ENCODE measurements at regions not wholly inside any gene's neighbourhood (a gene's known extent, or its start where the extent isn't known, plus 50 kb on each side); places are given as distances from the start of the nearest gene placed in this dataset.
"Not testable (repeated sequence)": the region's sequence is repeated elsewhere in the genome, so short reads cannot be mapped to it uniquely, and the experiment has no call there.

GRCh38 chr12:74250891-74251290 lies 286.7 kb upstream of the ATXN7L3B start:
- Histone ChIP-seq H2AFZ (ENCODE audit: control insufficient read depth, low read length) (no peak overlapping the region), H3K4me1 (ENCODE audit: control insufficient read depth, extremely low read depth, insufficient read depth, low read length) (no peaks in the 10 kb centered on the region), H3K79me2 (ENCODE audit: control insufficient read depth, insufficient read depth, low read length) (no peaks in the 10 kb centered on the region), H3K9me3 (ENCODE audit: control insufficient read depth, low read depth, low read length) (no peaks in the 10 kb centered on the region), H3K36me3 (ENCODE audit: control insufficient read depth in 2 of 2, extremely low read depth in 1 of 2, insufficient read depth in 2 of 2, low read length in 2 of 2) (no peaks in the 10 kb centered on the region), H3K4me3 (ENCODE audit: control insufficient read depth in 2 of 3, extremely low read depth in 1 of 3, insufficient read depth in 2 of 3, low read depth in 1 of 3, low read length in 3 of 3) (no peak overlapping the region), H4K20me1 (ENCODE audit: control insufficient read depth, extremely low read depth, insufficient read depth, low read length) (no peaks in the 10 kb centered on the region), H3K9ac (ENCODE audit: control insufficient read depth, extremely low read depth, insufficient read depth, low read length) (no peak overlapping the region), H3K27me3 (ENCODE audit: control insufficient read depth, extremely low read depth, insufficient read depth, low read length) (no peaks in the 10 kb centered on the region), H3K4me2 (ENCODE audit: control insufficient read depth, extremely low read depth, insufficient read depth, low read depth, low read length) (no peak overlapping the region), H3K9me1 (ENCODE audit: control insufficient read depth, extremely low read depth, insufficient read depth, low read length) (no peaks in the 10 kb centered on the region), H3K27ac (ENCODE audit: control insufficient read depth, insufficient read depth, low read length) (no peak overlapping the region)
- TF ChIP-seq CTCF (optimal IDR thresholded peaks at IDR 0.05 in 1 of 3, IDR thresholded peaks at IDR 0.05 in 1 of 3, conservative IDR thresholded peaks at IDR 0.05 in 1 of 3; ENCODE audit: extremely low read depth in 1 of 3, insufficient read depth in 2 of 3, low read length in 3 of 3) (no peak), EZH2 (IDR thresholded peaks at IDR 0.05; ENCODE audit: low read length) (no peak)
- no peak for DNase-seq (ENCODE audit: low read depth, low spot score)
- dilution Hi-C loops (cut with MboI; ENCODE audit: extremely low pct_ligation_motif_present, low sequenced_read_pairs), result no loop called here
- no peak for FAIRE-seq

GRCh38 chr12:74253826-74254225 lies 283.8 kb upstream of the ATXN7L3B start:
- H3K4me2 ChIP-seq (ENCODE audit: control insufficient read depth, extremely low read depth, insufficient read depth, low read depth, low read length); H3K9ac ChIP-seq (ENCODE audit: control insufficient read depth, extremely low read depth, insufficient read depth, low read length); H4K20me1 ChIP-seq (ENCODE audit: control insufficient read depth, extremely low read depth, insufficient read depth, low read length); H3K79me2 ChIP-seq (ENCODE audit: control insufficient read depth, insufficient read depth, low read length); DNase-seq (ENCODE audit: low read depth, low spot score); dilution Hi-C loops (cut with MboI; ENCODE audit: extremely low pct_ligation_motif_present, low sequenced_read_pairs); H2AFZ ChIP-seq (ENCODE audit: control insufficient read depth, low read length); H3K9me1 ChIP-seq (ENCODE audit: control insufficient read depth, extremely low read depth, insufficient read depth, low read length); H3K4me3 ChIP-seq (ENCODE audit: control insufficient read depth in 2 of 3, extremely low read depth in 1 of 3, insufficient read depth in 2 of 3, low read depth in 1 of 3, low read length in 3 of 3); FAIRE-seq; H3K36me3 ChIP-seq (ENCODE audit: control insufficient read depth in 2 of 2, extremely low read depth in 1 of 2, insufficient read depth in 2 of 2, low read length in 2 of 2); H3K9me3 ChIP-seq (ENCODE audit: control insufficient read depth, low read depth, low read length); H3K4me1 ChIP-seq (ENCODE audit: control insufficient read depth, extremely low read depth, insufficient read depth, low read length); H3K27me3 ChIP-seq (ENCODE audit: control insufficient read depth, extremely low read depth, insufficient read depth, low read length); H3K27ac ChIP-seq (ENCODE audit: control insufficient read depth, insufficient read depth, low read length): not testable (repeated sequence)

- dilution Hi-C loops (cut with MboI; ENCODE audit: extremely low pct_ligation_motif_present, low sequenced_read_pairs), result no loop called here
- TF ChIP-seq EZH2 (IDR thresholded peaks at IDR 0.05; ENCODE audit: low read length) (no peak), CTCF (optimal IDR thresholded peaks at IDR 0.05 in 1 of 3, IDR thresholded peaks at IDR 0.05 in 1 of 3, conservative IDR thresholded peaks at IDR 0.05 in 1 of 3; ENCODE audit: extremely low read depth in 1 of 3, insufficient read depth in 2 of 3, low read length in 3 of 3) (no peak)
- Histone ChIP-seq H3K27ac (ENCODE audit: control insufficient read depth, insufficient read depth, low read length) (no peak overlapping the region), H2AFZ (ENCODE audit: control insufficient read depth, low read length) (no peak overlapping the region), H3K9me3 (ENCODE audit: control insufficient read depth, low read depth, low read length) (no peaks in the 10 kb centered on the region), H3K9me1 (ENCODE audit: control insufficient read depth, extremely low read depth, insufficient read depth, low read length) (no peaks in the 10 kb centered on the region), H3K4me1 (ENCODE audit: control insufficient read depth, extremely low read depth, insufficient read depth, low read length) (no peaks in the 10 kb centered on the region), H3K4me2 (ENCODE audit: control insufficient read depth, extremely low read depth, insufficient read depth, low read depth, low read length) (no peak overlapping the region), H4K20me1 (ENCODE audit: control insufficient read depth, extremely low read depth, insufficient read depth, low read length) (no peaks in the 10 kb centered on the region), H3K27me3 (ENCODE audit: control insufficient read depth, extremely low read depth, insufficient read depth, low read length) (no peaks in the 10 kb centered on the region), H3K79me2 (ENCODE audit: control insufficient read depth, insufficient read depth, low read length) (no peaks in the 10 kb centered on the region), H3K36me3 (ENCODE audit: control insufficient read depth in 2 of 2, extremely low read depth in 1 of 2, insufficient read depth in 2 of 2, low read length in 2 of 2) (no peaks in the 10 kb centered on the region), H3K4me3 (ENCODE audit: control insufficient read depth in 2 of 3, extremely low read depth in 1 of 3, insufficient read depth in 2 of 3, low read depth in 1 of 3, low read length in 3 of 3) (no peak overlapping the region), H3K9ac (ENCODE audit: control insufficient read depth, extremely low read depth, insufficient read depth, low read length) (no peak overlapping the region)
- FAIRE-seq, result no peak
- no peak for DNase-seq (ENCODE audit: low read depth, low spot score)
These were observed 282.9 kb upstream of the ATXN7L3B start for GRCh38 chr12:74254784-74255183.

Measured in keratinocyte (primary cell).